Islet precursor cell (in vitro differentiated cells): ENCODE measurements at regions not wholly inside any gene's neighbourhood (a gene's known extent, or its start where the extent isn't known, plus 50 kb on each side); places are given as distances from the start of the nearest gene placed in this dataset.

Source experiments
- DNase-seq: peaks from one replicate; pipeline ENCODE4 v3.0.0-alpha.2; 2018

- no peak for DNase-seq
These were observed 58.1 kb upstream of the APOBEC4 start for GRCh38 chr1:183711165-183711682.

- DNase-seq = no peak
These were observed 57.6 kb upstream of the APOBEC4 start for GRCh38 chr1:183710734-183711133.

GRCh38 chr1:183710333-183710732 lies 57.2 kb upstream of the APOBEC4 start:
- DNase-seq = no peak

GRCh38 chr1:183704131-183704530 lies 51.0 kb upstream of the APOBEC4 start:
- DNase-seq = no peak
